Calu3 (cell line): ENCODE measurements at regions not wholly inside any gene's neighbourhood (a gene's known extent, or its start where the extent isn't known, plus 50 kb on each side); places are given as distances from the start of the nearest gene placed in this dataset.
"Not testable (repeated sequence)": the region's sequence is repeated elsewhere in the genome, so short reads cannot be mapped to it uniquely, and the experiment has no call there.

ENCODE experiments used
- BruUV-seq: library from RNA; stranded (reverse); fragments of 400-500 nt; replicated peaks from 2 replicates; lab custom pipeline; 2021; lab: Mats Ljungman, UMichigan
- CTCF ChIA-PET: fragments of 300-600 bp; sonication (Branson Sonifier 250); formaldehyde crosslinking; loops from one replicate; lab custom pipeline; 2022; ENCODE audit warnings: antibody characterized with exemption; lab: Charles Lee
- DNase-seq: peaks from one replicate; pipeline ENCODE4 v3.0.0; 2022
- H3K27ac Mint-ChIP-seq: one replicate; pipeline ENCODE4 v1.8.0; 2022; ENCODE audit warnings: mixed read lengths; ENCODE audit not compliant: unreplicated experiment
- H3K27me3 Mint-ChIP-seq: one replicate; pipeline ENCODE4 v1.8.0; 2022; ENCODE audit warnings: mixed read lengths; ENCODE audit not compliant: unreplicated experiment
- H3K36me3 Mint-ChIP-seq: one replicate; pipeline ENCODE4 v1.8.0; 2022; ENCODE audit warnings: mild to moderate bottlenecking, moderate library complexity, mixed read lengths; ENCODE audit not compliant: insufficient read depth, unreplicated experiment
- H3K4me1 Mint-ChIP-seq: one replicate; pipeline ENCODE4 v1.8.0; 2022; ENCODE audit warnings: mild to moderate bottlenecking, low read depth, mixed read lengths; ENCODE audit not compliant: unreplicated experiment
- H3K4me3 Mint-ChIP-seq: one replicate; pipeline ENCODE4 v1.8.0; 2022; ENCODE audit warnings: mild to moderate bottlenecking, low read depth, moderate library complexity, mixed read lengths; ENCODE audit not compliant: unreplicated experiment
- H3K9me3 Mint-ChIP-seq: one replicate; pipeline ENCODE4 v1.8.0; 2022; ENCODE audit warnings: low read depth, mixed read lengths; ENCODE audit not compliant: unreplicated experiment
- intact Hi-C: fragments of 100-400 bp; cut with micrococcal nuclease; formaldehyde crosslinking; loops from one replicate; pipeline ENCODE4 v1.10.0; 2022; ENCODE audit not compliant: unreplicated experiment
- TF ChIP-seq, protein P1 (sequence below): fragments of 200-600 bp; IDR thresholded peaks from one replicate; pipeline ENCODE4 v1.8.0; 2022; ENCODE audit warnings: antibody characterized with exemption; ENCODE audit not compliant: unreplicated experiment

DNA sequence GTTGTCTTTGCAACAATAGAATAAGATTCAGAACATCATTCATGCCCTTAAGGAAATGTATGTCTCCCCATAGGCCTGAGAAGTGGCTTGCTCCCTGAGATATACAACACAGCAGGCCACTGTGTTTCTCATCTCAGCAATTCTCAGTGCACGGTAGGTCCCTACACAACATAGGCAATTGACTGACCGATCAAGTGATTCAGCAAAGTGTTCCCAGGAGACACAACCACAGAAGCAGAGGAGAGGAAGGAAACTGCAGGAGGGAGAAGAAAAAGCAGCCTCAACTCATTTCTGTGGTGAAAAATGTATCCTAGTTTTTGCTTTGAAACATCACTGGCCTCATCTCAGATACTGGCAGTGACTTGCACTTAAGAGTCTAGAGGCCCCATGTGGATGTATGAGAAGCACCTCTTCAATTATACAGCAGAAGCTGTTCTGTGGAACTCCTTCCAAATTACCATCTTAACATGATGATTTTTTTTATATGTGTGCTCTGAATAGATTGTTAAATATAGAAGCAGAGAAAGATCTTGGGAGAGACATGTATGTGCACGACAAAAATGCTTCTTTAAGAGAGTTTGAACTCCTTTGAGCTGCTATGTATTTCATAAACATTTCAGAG is 306.8 kb downstream of the XPNPEP1 start:
- H3K4me1 Mint-ChIP-seq, result no peaks in the 10 kb centered on the region
- no peaks in the 10 kb centered on the region for H3K36me3 Mint-ChIP-seq
- no peaks in the 10 kb centered on the region for H3K27me3 Mint-ChIP-seq
- CTCF ChIA-PET, result no interaction called here
- TF ChIP-seq, protein P1, sequence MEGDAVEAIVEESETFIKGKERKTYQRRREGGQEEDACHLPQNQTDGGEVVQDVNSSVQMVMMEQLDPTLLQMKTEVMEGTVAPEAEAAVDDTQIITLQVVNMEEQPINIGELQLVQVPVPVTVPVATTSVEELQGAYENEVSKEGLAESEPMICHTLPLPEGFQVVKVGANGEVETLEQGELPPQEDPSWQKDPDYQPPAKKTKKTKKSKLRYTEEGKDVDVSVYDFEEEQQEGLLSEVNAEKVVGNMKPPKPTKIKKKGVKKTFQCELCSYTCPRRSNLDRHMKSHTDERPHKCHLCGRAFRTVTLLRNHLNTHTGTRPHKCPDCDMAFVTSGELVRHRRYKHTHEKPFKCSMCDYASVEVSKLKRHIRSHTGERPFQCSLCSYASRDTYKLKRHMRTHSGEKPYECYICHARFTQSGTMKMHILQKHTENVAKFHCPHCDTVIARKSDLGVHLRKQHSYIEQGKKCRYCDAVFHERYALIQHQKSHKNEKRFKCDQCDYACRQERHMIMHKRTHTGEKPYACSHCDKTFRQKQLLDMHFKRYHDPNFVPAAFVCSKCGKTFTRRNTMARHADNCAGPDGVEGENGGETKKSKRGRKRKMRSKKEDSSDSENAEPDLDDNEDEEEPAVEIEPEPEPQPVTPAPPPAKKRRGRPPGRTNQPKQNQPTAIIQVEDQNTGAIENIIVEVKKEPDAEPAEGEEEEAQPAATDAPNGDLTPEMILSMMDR, result no peak
- no peak for DNase-seq
- H3K27ac Mint-ChIP-seq, result no peak overlapping the region
- intact Hi-C loops, result no loop called here
- H3K9me3 Mint-ChIP-seq, result no peaks in the 10 kb centered on the region
- H3K4me3 Mint-ChIP-seq, result no peak overlapping the region
- BruUV-seq, result no TSS peak

DNA sequence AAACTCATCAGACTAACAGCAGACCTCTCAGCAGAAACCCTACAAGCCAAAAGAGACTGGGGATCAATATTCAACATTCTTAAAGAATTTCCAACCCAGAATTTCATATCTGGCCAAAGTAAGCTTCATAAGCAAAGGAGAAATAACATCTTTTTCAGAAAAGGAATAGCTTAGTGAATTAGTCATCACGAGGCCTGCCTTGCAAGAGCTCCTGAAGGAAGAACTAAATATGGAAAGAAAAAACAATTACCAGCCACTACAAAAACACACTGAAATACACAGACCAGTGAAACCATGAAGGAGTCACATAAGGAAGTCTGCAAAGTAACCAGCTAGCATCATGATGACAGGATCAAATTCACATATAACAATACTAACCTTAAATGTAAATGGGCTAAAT is 328.0 kb downstream of the XPNPEP1 start:
- DNase-seq, H3K4me1 Mint-ChIP-seq, CTCF ChIA-PET, H3K27me3 Mint-ChIP-seq, H3K36me3 Mint-ChIP-seq, intact Hi-C loops, H3K27ac Mint-ChIP-seq, BruUV-seq, H3K4me3 Mint-ChIP-seq, H3K9me3 Mint-ChIP-seq: not testable (repeated sequence)

GRCh38 chr10:109593682-109594081 is 329.6 kb downstream of the XPNPEP1 start:
- H3K4me3 Mint-ChIP-seq, result no peak overlapping the region
- TF ChIP-seq, protein P1, result no peak
- BruUV-seq, result no TSS peak
- DNase-seq, result no peak
- H3K27me3 Mint-ChIP-seq, result no peaks in the 10 kb centered on the region
- H3K27ac Mint-ChIP-seq, result no peak overlapping the region
- H3K9me3 Mint-ChIP-seq, result no peaks in the 10 kb centered on the region
- no peaks in the 10 kb centered on the region for H3K4me1 Mint-ChIP-seq
- intact Hi-C loops, result no loop called here
- CTCF ChIA-PET, result no interaction called here
- no peaks in the 10 kb centered on the region for H3K36me3 Mint-ChIP-seq

DNA sequence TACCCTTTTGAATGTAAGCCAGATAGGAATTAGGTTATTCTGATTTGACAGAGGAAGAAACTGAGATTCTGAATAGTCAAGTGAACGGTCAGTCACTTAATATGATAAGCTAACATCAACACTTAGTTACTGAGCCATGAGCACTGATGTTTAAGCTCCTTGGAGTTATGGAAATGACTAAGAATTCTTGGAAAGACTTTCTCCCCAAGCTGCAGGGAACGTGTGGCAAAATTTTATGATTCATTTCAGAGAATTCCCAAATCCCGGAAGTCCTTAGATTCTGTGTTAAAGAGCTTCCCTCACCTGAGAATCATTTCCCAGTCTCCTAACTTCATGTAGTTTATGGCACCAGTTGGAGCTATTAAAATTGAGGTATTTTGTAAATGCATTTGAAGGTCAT is 330.9 kb downstream of the XPNPEP1 start:
- Mint-ChIP-seq H3K27ac (no peak overlapping the region), H3K36me3 (no peaks in the 10 kb centered on the region), H3K4me3 (no peak overlapping the region), H3K27me3 (no peaks in the 10 kb centered on the region), H3K9me3 (no peaks in the 10 kb centered on the region), H3K4me1 (no peaks in the 10 kb centered on the region)
- TF ChIP-seq, protein P1, result no peak
- no peak for DNase-seq
- intact Hi-C loops, result no loop called here
- no TSS peak for BruUV-seq
- CTCF ChIA-PET, result no interaction called here

DNA sequence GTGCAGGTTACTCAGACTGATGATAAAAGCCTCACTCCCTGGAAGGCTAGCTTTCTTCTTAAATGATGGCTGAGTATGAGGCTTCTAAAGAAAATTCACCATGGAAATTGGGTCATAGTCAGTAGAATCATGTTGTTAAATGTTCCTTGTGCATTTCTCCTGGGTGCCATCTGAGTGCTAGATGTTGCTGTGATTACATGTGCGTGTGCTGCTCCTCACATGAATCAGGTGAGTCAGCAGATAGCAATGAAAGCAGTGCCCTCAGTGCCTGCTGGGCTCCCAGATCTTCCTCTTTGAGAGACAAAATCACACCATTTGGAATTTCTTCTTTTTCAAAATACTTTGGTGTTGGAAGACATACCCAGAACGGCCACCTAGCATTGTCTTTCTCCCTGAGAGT is 331.7 kb downstream of the XPNPEP1 start:
- Mint-ChIP-seq H3K4me1 (no peaks in the 10 kb centered on the region), H3K27me3 (no peaks in the 10 kb centered on the region), H3K27ac (no peak overlapping the region), H3K4me3 (no peak overlapping the region), H3K36me3 (no peaks in the 10 kb centered on the region), H3K9me3 (no peaks in the 10 kb centered on the region)
- no TSS peak for BruUV-seq
- intact Hi-C loops, result no loop called here
- no peak for DNase-seq
- TF ChIP-seq, protein P1, result no peak
- CTCF ChIA-PET, result no interaction called here
